Glutamatergic neuron (in vitro differentiated cells): ENCODE measurements at regions not wholly inside any gene's neighbourhood (a gene's known extent, or its start where the extent isn't known, plus 50 kb on each side); places are given as distances from the start of the nearest gene placed in this dataset.

Experiments
- DNase-seq: peaks from one replicate; pipeline ENCODE4 v3.0.0; 2022
- H3K27ac Mint-ChIP-seq: one replicate; pipeline ENCODE4 v1.8.0; 2020; ENCODE audit warnings: mild to moderate bottlenecking, mixed read lengths, inconsistent platforms; ENCODE audit not compliant: unreplicated experiment
- H3K27me3 Mint-ChIP-seq: one replicate; pipeline ENCODE4 v1.8.0; 2020; ENCODE audit warnings: mild to moderate bottlenecking, moderate library complexity, mixed read lengths, inconsistent platforms; ENCODE audit not compliant: unreplicated experiment
- H3K36me3 Mint-ChIP-seq: one replicate; pipeline ENCODE4 v1.8.0; 2020; ENCODE audit warnings: mild to moderate bottlenecking, mixed read lengths, inconsistent platforms; ENCODE audit not compliant: unreplicated experiment
- H3K4me1 Mint-ChIP-seq: one replicate; pipeline ENCODE4 v1.8.0; 2020; ENCODE audit warnings: mild to moderate bottlenecking, low read depth, mixed read lengths, inconsistent platforms; ENCODE audit not compliant: unreplicated experiment
- H3K4me3 Mint-ChIP-seq: one replicate; pipeline ENCODE4 v1.8.0; 2020; ENCODE audit warnings: mild to moderate bottlenecking, mixed read lengths, inconsistent platforms; ENCODE audit not compliant: unreplicated experiment
- H3K9me3 Mint-ChIP-seq: one replicate; pipeline ENCODE4 v1.8.0; 2020; ENCODE audit warnings: mild to moderate bottlenecking, moderate library complexity, mixed read lengths, inconsistent platforms; ENCODE audit not compliant: unreplicated experiment
- CTCF ChIP-seq: fragments of 200-600 bp; sonication (generic); IDR thresholded peaks from one replicate; pipeline ENCODE4 v1.5.0; 2021; ENCODE audit not compliant: partially characterized antibody, unreplicated experiment

DNA sequence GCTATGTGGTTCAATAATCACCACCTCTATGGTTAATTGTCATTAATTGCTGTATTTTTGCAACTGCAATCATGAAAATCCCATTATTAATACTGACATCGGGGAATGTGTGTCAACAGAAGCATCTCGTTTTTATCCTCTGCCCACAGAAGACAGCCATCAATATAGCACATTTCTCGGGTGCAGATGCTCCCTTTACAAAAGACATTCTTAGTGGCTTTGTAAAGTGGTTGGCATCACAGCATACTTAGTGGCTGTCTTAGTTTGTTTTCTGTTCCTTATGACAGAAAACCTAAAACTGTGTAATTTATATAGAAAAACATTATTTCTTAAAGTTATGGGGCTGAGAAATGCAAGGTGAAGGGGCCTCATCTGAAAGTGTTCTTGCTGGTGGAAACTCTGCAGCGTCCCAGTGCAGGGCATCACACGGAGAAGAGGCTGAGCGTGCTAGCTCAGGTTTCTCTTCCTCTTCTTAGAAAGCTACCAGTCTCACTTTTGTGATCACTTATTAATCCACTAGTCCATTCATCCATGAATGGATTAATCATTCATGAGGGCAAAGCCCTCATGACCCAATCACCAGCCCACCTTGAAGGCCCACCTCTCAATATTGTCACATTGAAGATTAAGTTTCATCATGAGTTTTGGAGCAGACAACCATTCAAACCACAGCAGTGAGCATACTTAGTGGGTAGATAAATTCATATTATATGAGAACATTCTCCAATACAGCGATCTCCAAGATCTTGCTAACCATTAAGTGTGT, 1067.7 kb upstream of the PABPC4L start:
- TF ChIP-seq CTCF, result no peak
- Mint-ChIP-seq H3K36me3 (no peaks in the 10 kb centered on the region), H3K27me3 (no peaks in the 10 kb centered on the region), H3K27ac (no peak overlapping the region), H3K4me1 (no peaks in the 10 kb centered on the region), H3K4me3 (no peak overlapping the region), H3K9me3 (no peaks in the 10 kb centered on the region)
- DNase-seq, result no peak

DNA sequence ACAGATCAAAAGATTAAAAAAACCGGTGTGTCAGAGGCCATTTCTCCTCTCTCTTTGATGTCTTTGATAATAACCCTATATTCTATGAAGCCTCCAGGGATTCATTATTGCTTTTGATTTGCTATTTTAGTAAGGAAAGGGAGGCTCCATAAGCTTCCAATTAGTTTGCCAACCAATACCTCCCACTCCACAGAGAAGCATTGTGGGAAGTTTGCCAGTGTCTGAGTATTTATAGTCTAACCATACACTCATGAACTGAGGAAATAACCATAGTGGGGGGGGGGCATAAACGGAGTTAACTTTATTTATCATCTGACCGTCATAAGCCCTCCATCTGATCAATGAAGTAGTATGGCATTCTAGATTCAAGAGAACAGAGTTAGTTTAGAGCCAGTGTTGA, 1066.8 kb upstream of the PABPC4L start:
- no peak for TF ChIP-seq CTCF
- no peak for DNase-seq
- Mint-ChIP-seq H3K27me3 (no peaks in the 10 kb centered on the region), H3K36me3 (no peaks in the 10 kb centered on the region), H3K4me3 (no peak overlapping the region), H3K27ac (no peak overlapping the region), H3K9me3 (no peaks in the 10 kb centered on the region), H3K4me1 (no peaks in the 10 kb centered on the region)

DNA sequence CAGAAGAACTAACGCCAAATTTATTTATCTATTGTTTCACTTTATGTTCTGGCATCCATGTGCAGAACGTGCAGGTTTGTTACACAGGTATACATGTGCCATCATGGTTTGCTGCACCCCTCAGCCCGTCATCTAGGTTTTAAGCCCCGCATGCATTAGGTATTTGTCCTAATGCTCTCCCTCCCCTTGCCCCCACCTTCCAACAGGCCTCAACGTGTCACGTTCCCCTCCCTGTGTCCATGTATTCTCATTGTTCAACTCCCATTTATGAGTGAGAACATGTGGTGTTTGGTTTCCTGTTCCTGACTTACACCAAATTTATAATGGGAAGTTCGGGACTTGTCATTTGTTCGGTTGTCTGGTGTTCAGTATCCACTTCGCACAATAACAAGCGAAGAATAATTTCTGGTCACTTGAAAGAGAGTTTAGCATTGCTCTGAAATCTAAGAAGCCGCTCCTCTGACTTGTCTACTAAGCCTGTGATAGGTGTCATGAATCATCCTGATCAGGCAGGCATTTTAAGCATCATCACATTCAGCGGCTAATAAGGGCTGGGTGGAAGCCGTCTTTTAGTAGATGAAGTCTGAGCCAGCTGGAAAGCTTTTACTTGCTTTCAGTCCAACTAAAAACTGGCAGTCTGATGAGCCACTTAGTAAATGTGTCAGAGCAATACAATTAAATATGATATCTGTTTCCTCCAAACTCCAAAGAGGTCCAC, 1065.7 kb upstream of the PABPC4L start:
- Mint-ChIP-seq H3K27ac (no peak overlapping the region), H3K4me1 (no peaks in the 10 kb centered on the region), H3K36me3 (no peaks in the 10 kb centered on the region), H3K9me3 (no peaks in the 10 kb centered on the region), H3K27me3 (no peaks in the 10 kb centered on the region), H3K4me3 (no peak overlapping the region)
- DNase-seq, result no peak
- TF ChIP-seq CTCF, result no peak

DNA sequence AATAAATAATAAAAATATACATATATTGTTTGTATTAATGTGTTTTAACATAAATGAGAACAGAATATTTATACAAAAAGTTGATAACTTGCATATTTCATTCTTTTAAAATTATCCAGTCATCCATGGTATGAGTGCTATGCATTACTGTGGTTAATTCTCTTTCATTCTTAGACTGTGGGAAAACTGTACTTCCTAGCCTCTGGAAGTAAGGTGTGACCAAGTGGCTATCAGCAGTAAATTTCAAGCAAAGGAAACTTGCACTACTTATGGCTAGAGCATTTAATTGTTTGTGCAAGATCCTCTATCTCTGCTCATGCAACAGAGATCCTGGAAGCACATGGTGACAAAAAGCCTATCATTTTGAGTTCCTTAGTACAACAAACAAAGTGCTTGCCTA, 1054.5 kb upstream of the PABPC4L start:
- no peak overlapping the region for H3K27ac Mint-ChIP-seq

More for the DNA sequence above, 1054.5 kb upstream of the PABPC4L start:
- TF ChIP-seq CTCF, result no peak
- Mint-ChIP-seq H3K27me3 (no peaks in the 10 kb centered on the region), H3K9me3 (no peaks in the 10 kb centered on the region), H3K4me3 (no peak overlapping the region), H3K4me1 (no peaks in the 10 kb centered on the region), H3K36me3 (no peaks in the 10 kb centered on the region)
- DNase-seq, result no peak
